Ammon's horn (tissue), 1 donor: ENCODE measurements at regions not wholly inside any gene's neighbourhood (a gene's known extent, or its start where the extent isn't known, plus 50 kb on each side); places are given as distances from the start of the nearest gene placed in this dataset.

Experiments
- DNase-seq: peaks from one replicate; pipeline ENCODE4 v3.0.0-alpha.2; 2016; ENCODE audit warnings: low spot score

GRCh38 chr12:131378176-131378842 lies 332.6 kb upstream of the SFSWAP start:
- DNase-seq: no peak

GRCh38 chr12:131378861-131379665 lies 331.8 kb upstream of the SFSWAP start:
- no peak for DNase-seq

- peak; percentile 27 for DNase-seq
These were observed 331.2 kb upstream of the SFSWAP start for GRCh38 chr12:131379738-131380137.

GRCh38 chr12:131380220-131380964 lies 330.5 kb upstream of the SFSWAP start:
- DNase-seq: no peak

- DNase-seq: no peak
These were observed 329.8 kb upstream of the SFSWAP start for GRCh38 chr12:131380965-131381705.

- no peak for DNase-seq
These were observed 329.0 kb upstream of the SFSWAP start for GRCh38 chr12:131381716-131382430.

- DNase-seq: no peak
These were observed 327.6 kb upstream of the SFSWAP start for GRCh38 chr12:131383291-131383690.

- DNase-seq: no peak
These were observed 326.9 kb upstream of the SFSWAP start for GRCh38 chr12:131383741-131384543.

- no peak for DNase-seq
These were observed 326.4 kb upstream of the SFSWAP start for GRCh38 chr12:131384544-131384855.

- DNase-seq: no peak
These were observed 325.4 kb upstream of the SFSWAP start for GRCh38 chr12:131385313-131386166.

GRCh38 chr12:131386167-131386521 lies 324.7 kb upstream of the SFSWAP start:
- no peak for DNase-seq

GRCh38 chr12:131386781-131387180 lies 324.1 kb upstream of the SFSWAP start:
- no peak for DNase-seq

- no peak for DNase-seq
These were observed 323.4 kb upstream of the SFSWAP start for GRCh38 chr12:131387281-131388163.

- peak; percentile 75 for DNase-seq
These were observed 322.5 kb upstream of the SFSWAP start for GRCh38 chr12:131388164-131389053.

GRCh38 chr12:131389054-131390013 lies 321.6 kb upstream of the SFSWAP start:
- DNase-seq: no peak
